GM23338 (cell line): ENCODE measurements at regions not wholly inside any gene's neighbourhood (a gene's known extent, or its start where the extent isn't known, plus 50 kb on each side); places are given as distances from the start of the nearest gene placed in this dataset.

Experiments
- CREB1 ChIP-seq: fragments of 250-450 bp; sonication (Bioruptor Pico); IDR thresholded peaks from 2 replicates; pipeline ENCODE4 v1.5.0; 2020; ENCODE audit warnings: low read depth, mild to moderate bottlenecking, moderate library complexity
- CTCF ChIP-seq, 2 experiments: fragments of 200-600 bp in 1 of 2; sonication (generic) in 1 of 2; conservative IDR thresholded peaks; 2 replicates each; pipeline versions ENCODE4 v1.5.1 to v1.6.1; 2016 to 2017; ENCODE audit warnings: antibody characterized with exemption in 2 of 2, low read depth in 2 of 2, mild to moderate bottlenecking in 2 of 2, moderate library complexity in 1 of 2
- ETS1 ChIP-seq: IDR thresholded peaks from 2 replicates; pipeline ENCODE4 v1.6.1; 2016; ENCODE audit warnings: antibody characterized with exemption
- EZH2 ChIP-seq: fragments of 200-600 bp; sonication (generic); IDR thresholded peaks from one replicate; pipeline ENCODE4 v1.8.0; 2017; ENCODE audit warnings: antibody characterized with exemption, mild to moderate bottlenecking, low read depth; ENCODE audit not compliant: unreplicated experiment
- EZH2phosphoT487 ChIP-seq: fragments of 200-600 bp; sonication (generic); IDR thresholded peaks from one replicate; pipeline ENCODE4 v1.8.1; 2018; ENCODE audit warnings: antibody characterized with exemption; ENCODE audit not compliant: unreplicated experiment
- JUNB ChIP-seq: IDR thresholded peaks from one replicate; pipeline ENCODE4 v1.6.1; 2016; ENCODE audit warnings: antibody characterized with exemption; ENCODE audit not compliant: unreplicated experiment
- POLR2AphosphoS5 ChIP-seq: IDR thresholded peaks from 2 replicates; pipeline ENCODE4 v1.6.1; 2016; ENCODE audit warnings: antibody characterized with exemption, low read depth
- REST ChIP-seq: IDR thresholded peaks from one replicate; pipeline ENCODE4 v1.6.1; 2018; ENCODE audit warnings: antibody characterized with exemption; ENCODE audit not compliant: unreplicated experiment
- STAT1 ChIP-seq: IDR thresholded peaks from one replicate; pipeline ENCODE4 v1.6.1; 2016; ENCODE audit warnings: antibody characterized with exemption; ENCODE audit not compliant: unreplicated experiment
- ZNF114 ChIP-seq: fragments of 250-450 bp; sonication (Bioruptor Pico); IDR thresholded peaks from 2 replicates; pipeline ENCODE4 v1.5.0; 2020; ENCODE audit warnings: mild to moderate bottlenecking, moderate library complexity
- ZNF331 ChIP-seq: fragments of 250-450 bp; sonication (Bioruptor Pico); IDR thresholded peaks from 2 replicates; pipeline ENCODE4 v1.5.0; 2020; ENCODE audit warnings: low read depth, mild to moderate bottlenecking, moderate library complexity
- ZNF462 ChIP-seq: fragments of 250-450 bp; sonication (Bioruptor Pico); IDR thresholded peaks from 2 replicates; pipeline ENCODE4 v1.5.0; 2020; ENCODE audit warnings: mild to moderate bottlenecking, moderate library complexity

GRCh38 chr11:129680907-129681306 lies 134.7 kb upstream of the TMEM45B start:
- TF ChIP-seq EZH2 (no peak), CTCF (conservative IDR thresholded peaks at IDR 0.05; ENCODE audit: low read depth in 2 of 2) (no peak), POLR2AphosphoS5 (no peak), EZH2phosphoT487 (no peak), ZNF462 (no peak), ETS1 (no peak), CREB1 (no peak), ZNF114 (CRISPR knock-in tag) (no peak), REST (no peak), JUNB (no peak), ZNF331 (no peak), STAT1 (no peak)
